ENCODE measurements at regions not wholly inside any gene's neighbourhood (a gene's known extent, or its start where the extent isn't known, plus 50 kb on each side); places are given as distances from the start of the nearest gene placed in this dataset.
"Not testable (repeated sequence)": the region's sequence is repeated elsewhere in the genome, so short reads cannot be mapped to it uniquely, and the experiment has no call there.

GRCh38 chr5:6110441-6111005 is 267.8 kb downstream of the MED10 start:
- DNase-seq (ENCODE audit: low read depth in 3 of 3): no peak

DNA sequence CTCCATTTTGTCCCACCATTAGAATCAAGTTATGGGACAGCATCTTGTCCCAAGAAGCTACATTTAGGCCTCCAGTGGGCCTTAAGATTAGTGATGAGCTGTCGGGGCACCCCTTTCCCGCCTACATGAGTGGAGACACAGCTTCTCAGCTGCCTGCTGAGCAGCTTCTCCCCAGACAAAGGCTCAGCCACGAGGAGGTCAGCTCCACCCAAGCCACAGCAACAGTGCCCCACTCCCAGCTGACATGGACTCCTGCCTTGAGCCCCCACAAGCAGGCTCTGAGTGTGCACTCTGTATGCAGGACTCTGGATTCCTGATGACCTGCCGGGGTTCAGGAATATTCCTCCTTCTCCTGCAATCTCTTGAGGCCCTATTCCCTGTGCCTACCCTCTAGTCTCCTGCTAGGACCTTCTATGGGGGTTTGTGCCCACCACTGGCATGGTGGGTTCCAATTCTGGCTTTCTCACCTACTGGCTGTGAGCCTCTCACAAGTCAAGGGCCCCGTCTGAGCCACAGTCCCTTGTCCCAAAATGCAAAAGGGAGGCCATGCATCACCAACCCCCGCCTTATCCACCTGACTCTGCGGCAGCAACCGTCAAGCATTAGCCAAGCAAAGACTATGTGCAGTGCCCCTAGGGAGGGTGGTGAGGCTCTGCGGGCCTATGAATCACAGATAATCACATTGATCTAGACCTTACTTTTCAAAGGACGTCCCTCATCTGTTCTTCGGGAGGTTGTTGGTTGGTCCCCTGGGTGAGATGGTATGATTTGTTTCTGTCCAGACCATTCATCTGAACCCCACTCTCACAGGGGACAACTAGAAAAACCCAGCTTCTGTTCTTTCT is 269.1 kb downstream of the MED10 start:
- no peak for DNase-seq (ENCODE audit: low read depth in 3 of 3)

- DNase-seq (ENCODE audit: low read depth in 3 of 3): no peak
Measured at GRCh38 chr5:6108540-6108848, 269.9 kb downstream of the MED10 start.

DNA sequence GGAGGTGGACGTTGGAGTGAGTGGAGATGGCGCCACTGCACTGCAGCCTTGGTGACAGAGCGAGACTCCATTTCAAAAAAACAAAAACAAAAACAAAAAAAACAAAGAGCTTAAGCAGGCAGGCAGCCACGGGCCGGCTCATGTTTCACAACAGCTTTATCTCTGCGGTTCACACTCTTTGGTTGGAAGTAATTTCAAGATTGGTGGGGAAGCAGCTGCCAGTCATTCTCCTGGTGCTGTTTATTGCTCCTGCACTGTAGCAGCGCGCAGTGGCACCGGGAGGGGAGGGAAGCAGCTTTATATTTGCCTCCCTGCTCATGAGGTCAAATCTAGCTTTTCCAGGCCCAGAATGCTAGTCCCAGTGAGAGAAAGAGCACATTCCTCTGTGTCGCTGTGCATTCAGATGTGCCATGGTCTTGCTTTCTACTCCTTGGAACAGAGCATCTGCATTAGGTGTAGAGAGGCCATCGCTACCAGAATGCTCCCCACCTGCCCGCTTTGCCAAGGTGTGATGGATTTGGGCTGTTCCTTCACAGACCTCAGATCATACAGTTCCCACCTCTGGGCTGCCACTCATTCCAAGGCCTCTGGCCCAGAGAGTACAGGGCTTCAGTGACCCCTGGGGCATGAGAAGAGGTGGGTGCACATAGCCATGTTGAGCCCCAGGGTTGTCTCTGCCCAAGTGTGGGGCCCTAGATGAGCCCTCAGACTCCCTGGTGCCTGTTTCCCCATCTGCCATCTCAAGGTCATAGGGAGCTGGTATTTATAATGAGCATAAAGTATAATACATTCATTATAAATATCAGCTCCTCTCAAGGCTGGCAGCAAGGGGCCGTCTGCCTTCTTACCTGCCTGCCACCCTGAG is 270.4 kb downstream of the MED10 start:
- no peak for DNase-seq (ENCODE audit: low read depth in 3 of 3)

GRCh38 chr5:6106756-6107155 is 271.6 kb downstream of the MED10 start:
- no peak for DNase-seq (ENCODE audit: low read depth in 3 of 3)

GRCh38 chr5:6105320-6105719 is 273.0 kb downstream of the MED10 start:
- DNase-seq (ENCODE audit: low read depth in 3 of 3): no peak

GRCh38 chr5:6096101-6096500 is 282.2 kb downstream of the MED10 start:
- DNase-seq (ENCODE audit: low read depth in 3 of 3): no peak

- DNase-seq (ENCODE audit: low read depth in 3 of 3): not testable (repeated sequence)
Measured at GRCh38 chr5:6094180-6094579, 284.2 kb downstream of the MED10 start.

GRCh38 chr5:6090838-6091237 is 287.5 kb downstream of the MED10 start:
- DNase-seq (ENCODE audit: low read depth in 3 of 3): no peak

DNA sequence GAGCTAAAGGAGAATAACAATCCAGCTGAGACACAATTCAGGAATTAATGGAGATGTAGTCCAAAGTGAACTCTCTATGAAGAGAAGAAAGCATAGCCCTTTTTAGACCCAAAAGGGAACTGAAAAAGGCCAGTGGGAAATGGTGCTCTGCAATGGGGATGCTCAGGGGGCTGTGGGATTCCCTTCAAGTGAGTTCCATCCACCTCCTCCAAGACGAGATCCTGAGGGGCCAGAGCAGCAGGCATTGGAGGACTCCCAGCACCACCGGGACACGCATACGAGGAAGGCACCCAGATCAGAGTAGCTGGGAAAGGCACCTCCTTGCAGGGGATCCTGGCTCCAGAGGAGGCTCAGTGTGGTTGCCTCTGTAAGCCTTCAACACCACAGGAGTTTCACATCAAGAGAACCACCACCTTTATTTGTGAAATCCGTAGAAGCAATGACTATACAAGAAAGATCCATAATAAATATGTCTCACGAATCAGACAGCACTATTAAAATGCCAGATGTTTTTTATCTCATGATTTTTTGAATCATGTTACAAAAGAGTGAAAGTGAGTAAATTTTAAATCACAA is 288.2 kb downstream of the MED10 start:
- no peak for DNase-seq (ENCODE audit: low read depth in 3 of 3)

GRCh38 chr5:6088706-6089105 is 289.6 kb downstream of the MED10 start:
- DNase-seq (ENCODE audit: low read depth in 3 of 3): no peak

- DNase-seq (ENCODE audit: low read depth in 3 of 3): no peak
Measured at GRCh38 chr5:6087576-6087975, 290.8 kb downstream of the MED10 start.

GRCh38 chr5:6086871-6087270 is 291.5 kb downstream of the MED10 start:
- no peak for DNase-seq (ENCODE audit: low read depth in 3 of 3)

- no peak for DNase-seq (ENCODE audit: low read depth in 3 of 3)
Measured at GRCh38 chr5:6085341-6085860, 292.9 kb downstream of the MED10 start.

DNA sequence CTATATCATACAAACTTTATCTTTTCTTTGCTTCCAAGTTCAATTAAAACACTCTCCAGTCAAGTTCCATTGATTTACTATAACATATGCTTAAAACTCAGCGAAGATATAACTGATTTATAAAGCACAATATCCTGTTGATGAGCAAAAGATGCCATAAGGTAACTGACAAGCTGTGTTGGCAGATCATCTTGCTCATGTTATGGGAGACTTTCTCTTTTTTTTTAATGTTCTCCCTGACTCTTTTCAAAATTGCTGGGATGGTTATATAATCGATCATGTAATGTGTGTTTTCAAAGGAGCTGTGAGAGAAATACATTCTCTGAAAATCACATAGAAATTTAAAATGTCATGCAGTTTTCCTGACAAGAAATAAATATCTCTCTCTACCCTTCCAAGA is 293.5 kb downstream of the MED10 start:
- DNase-seq (ENCODE audit: low read depth in 3 of 3): no peak

DNA sequence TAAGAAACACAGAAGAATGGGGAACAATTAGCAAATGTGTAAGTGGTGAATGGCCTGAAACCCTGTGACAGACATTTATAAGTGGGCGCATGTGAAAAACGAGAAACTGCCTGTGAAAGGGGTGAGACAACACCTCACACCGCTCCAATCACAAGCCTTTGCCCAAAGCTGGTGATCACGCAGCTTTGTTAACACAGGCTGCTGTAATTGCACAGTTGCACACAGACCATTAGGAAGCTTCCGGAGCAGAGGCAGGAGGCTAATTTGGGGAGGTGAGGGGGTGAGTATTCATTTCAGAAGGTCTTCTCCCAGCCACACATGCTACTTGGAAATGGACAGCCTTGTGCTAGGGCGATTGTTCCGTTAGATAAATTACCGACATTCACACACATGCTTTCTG is 294.0 kb downstream of the MED10 start:
- DNase-seq (ENCODE audit: low read depth in 3 of 3): no peak

GRCh38 chr5:6083311-6083978 is 294.9 kb downstream of the MED10 start:
- DNase-seq (ENCODE audit: low read depth in 3 of 3): no peak

- no peak for DNase-seq (ENCODE audit: low read depth in 3 of 3)
Measured at GRCh38 chr5:6082685-6083084, 295.7 kb downstream of the MED10 start.

GRCh38 chr5:6081727-6082210 is 296.6 kb downstream of the MED10 start:
- DNase-seq (ENCODE audit: low read depth in 3 of 3): no peak

DNA sequence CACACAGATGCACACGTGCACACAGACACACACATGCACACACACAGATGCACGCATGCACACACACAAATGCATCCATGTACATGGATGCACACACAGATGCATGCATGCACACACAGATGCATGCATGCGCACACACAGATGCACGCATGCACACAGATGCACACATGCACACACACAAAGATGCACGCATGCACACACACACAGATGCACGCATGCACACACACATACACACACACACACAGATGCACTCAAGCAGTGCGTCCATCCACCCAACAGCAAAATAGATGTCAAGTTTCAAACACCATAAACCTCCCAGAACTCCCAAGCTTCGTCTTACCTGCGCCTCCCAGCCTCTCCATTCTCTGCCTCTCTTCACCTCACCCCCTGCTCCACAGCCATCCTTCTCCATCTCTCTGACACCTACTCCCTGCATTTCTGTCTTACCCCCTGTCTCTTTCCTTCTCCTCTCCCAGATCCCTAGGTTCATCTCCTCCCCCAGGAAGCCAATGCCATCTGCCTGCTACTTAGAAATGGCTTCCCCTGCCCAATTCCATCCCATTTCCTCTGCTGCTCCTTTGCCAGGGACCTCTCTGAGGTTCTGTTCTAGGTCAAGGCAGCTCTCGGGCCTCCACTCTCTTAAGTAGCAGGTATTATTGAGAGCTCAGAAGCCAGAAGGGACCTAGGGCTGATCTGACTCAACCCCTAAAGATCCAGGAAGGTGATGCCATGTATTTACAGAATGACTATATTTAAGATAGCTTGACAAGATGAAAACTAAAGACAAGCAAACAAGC is 297.2 kb downstream of the MED10 start:
- no peak for DNase-seq (ENCODE audit: low read depth in 3 of 3)

- DNase-seq (ENCODE audit: low read depth in 3 of 3): no peak
Measured at GRCh38 chr5:6080436-6080835, 297.9 kb downstream of the MED10 start.

Data from stimulated activated CD4-positive, alpha-beta T cell treated with anti-CD3 and anti-CD28 coated beads, TNF-alpha, amount 100 ng/mL, for 4 hours (primary cell).